NCI-H526 (cell line): ENCODE measurements at regions not wholly inside any gene's neighbourhood (a gene's known extent, or its start where the extent isn't known, plus 50 kb on each side); places are given as distances from the start of the nearest gene placed in this dataset.
A peak's percentile ranks its signal among the peaks of the same experiment; 100 is the strongest.
"Not testable (repeated sequence)": the region's sequence is repeated elsewhere in the genome, so short reads cannot be mapped to it uniquely, and the experiment has no call there.

Source experiments
- DNase-seq, 2 experiments: peaks; one replicate each; lab custom pipeline; 2025; lab: John Stamatoyannopoulos, UW

DNA sequence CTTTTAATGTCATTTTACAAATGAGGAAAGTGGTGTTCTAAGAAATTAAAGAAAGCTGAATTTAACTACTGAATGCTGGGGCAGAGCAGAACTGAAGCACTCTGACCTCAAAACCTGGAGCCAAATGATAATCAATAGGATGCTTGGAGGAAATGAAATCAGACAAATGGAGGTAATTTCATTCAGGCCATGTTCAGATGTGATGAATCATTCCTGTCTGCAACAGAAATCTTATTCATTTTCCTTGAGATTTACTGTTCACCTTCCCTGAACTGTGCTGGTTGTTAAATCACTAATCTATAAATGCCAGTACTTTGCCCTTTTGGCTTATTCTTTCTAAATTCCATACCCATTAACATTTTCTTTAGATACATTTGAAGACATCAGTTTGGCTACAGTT, 85.6 kb upstream of the SNX7 start:
- DNase-seq = no peak

DNA sequence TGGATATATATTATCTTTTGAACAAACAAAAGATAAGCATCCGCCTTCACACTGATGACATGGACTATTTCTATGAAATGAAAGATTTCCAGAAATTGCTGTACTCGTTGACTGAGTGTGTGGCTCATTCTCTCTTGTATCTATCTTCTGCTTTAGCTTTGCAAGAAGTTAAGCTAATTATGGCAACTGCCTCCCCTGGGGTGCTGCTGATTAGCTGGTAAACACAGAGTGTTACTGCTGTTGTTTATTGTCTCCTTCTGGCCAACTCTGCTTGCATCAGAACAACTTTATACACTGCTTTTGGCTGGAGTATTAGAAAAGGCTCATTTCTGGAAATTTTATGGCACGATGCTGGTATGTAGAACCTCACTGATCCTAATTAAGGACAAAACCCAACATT, 95.6 kb upstream of the SNX7 start:
- no peak for DNase-seq

DNA sequence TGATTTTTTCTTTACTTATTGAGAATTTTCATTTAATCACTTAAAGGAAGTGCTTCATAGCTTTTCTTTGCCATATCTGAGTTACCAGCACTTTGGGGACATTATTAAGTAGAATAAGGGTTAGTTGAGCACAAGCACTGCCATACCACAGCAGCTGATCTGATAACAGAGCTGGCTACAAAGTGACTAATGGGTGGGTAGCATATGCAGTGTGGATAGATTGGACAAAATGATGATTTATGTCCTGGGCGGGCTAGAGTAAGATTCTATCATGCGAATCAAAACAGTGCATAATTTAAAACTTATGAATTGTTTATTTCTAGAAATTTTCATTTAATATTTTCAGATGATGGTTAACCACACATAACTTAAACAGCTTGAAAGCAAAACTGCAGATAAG, 102.2 kb upstream of the SNX7 start:
- DNase-seq = no peak

DNA sequence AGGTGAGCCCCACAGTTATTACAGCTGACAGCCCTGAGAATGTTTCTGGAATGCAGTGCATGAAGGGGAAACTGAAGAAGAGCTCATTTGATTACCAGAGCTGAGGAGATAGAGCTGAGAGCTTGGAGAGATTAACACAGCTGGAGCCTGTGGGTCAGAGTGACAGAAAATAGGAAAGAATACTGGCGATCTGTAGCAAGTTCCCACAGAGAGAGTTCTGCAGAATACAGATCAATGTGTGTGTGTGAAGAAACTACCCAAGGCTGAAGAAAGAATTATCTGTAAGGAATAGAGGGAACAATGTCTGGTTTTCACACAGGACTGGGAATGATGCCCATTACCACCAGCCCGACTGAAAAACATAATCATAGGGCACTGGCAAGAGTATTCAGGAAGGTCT, 103.6 kb upstream of the SNX7 start:
- DNase-seq = no peak

DNA sequence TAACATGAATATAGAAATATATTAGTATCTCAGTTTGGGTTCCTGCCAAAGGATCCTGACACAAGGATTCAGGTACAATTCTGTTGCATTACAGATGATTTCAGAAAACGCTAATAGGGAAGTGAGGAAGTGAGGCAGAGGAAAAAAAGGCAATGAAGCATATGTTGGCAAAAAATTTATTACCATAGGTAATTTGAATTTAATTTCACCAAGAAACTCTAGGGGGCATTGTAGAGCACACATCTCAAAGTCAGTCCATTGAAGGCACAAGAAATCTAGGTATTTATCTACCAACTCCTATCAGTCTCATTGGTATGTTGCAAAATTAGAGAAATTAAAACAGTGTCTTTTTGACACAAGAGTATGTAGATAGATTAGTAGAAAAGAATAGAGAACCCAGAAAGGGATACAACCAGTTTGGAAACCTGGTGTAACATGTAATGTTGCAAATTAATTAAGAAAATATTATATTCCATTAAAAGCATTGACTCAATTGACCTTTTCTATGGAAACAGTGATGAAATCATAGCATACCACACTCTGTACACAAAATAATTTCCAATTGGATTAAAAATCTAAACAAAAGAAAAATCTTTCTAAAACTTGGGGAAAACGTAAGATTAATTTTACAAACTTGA, 104.9 kb upstream of the SNX7 start:
- DNase-seq = peak in 1 of 2 experiments; percentile 32

DNA sequence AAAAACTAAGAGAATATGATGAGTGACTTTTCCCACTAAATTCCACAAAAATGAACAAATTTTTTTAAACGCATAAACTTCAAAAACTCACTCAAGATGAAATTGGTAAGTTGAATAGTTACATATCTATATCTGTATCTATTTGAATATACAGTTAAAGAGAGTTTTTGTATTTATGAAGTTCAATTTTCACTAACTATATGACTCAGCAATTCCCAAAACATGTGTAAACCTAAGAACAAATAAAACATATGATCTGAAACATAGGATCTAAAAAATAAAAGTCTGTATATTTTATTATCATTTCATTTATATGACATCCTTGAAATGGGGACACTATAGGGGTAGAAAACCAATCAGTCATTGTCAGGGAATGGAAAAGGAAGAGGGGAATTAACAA, 105.7 kb upstream of the SNX7 start:
- no peak for DNase-seq

DNA sequence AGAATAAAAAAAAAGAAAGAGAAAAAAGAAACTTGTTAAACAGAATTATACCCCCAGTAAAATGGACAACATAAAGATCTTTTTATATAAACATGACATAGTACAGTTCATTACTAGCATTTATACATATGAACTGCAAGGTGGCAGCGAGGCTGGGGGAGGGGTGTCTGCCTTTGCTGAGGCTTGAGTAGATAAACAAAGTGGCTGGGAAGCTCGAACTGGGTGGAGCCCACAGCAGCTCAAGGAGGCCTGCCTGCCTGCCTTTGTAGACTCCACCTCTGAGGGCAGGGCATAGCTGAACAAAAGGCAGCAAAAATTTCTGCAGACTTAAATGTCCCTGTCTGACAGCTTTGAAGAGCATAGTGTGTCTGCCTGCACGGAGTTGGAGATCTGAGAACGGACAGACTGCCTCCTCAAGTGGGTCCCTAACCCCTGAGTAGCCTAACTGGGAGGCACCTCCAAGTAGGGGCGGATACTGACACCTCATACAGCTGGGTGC, 108.9 kb upstream of the SNX7 start:
- not testable (repeated sequence) for DNase-seq

DNA sequence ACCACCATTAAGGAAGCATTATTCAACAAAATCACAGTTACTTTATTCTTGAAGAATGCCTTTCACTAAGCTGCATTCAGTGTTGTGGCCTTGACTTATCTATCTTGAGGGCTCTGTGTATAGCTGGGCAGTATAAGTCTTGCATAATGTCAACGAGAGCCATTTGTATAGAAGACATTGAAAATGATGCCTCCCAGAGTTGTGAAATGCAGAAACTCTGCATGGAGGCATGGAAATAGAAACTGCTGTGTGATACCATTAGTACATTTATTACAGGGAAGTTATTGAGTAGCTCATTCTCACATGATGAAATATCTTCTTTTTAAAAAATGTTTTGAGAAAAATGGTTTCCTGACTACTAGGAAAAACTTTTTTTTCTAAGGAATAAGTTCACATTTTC, 111.4 kb upstream of the SNX7 start:
- DNase-seq = no peak

DNA sequence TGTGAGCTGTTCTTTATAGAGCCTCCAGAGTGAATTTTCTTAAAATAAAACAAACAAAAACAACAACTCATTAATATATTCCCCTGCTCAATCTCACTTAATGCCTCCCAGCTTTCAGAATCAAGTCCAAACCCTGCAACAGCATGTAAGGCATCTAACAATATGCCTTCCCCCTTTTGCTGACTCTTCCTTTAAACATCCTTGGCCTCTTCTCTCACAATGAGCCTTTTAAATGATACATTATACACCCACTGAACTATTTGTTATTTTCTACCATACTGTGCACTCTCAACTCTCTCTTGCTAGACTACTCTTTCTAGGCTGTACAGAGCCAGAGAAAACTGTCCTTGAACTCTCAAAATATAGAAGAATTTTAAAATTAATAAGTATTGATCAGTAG, 115.2 kb upstream of the SNX7 start:
- no peak for DNase-seq

DNA sequence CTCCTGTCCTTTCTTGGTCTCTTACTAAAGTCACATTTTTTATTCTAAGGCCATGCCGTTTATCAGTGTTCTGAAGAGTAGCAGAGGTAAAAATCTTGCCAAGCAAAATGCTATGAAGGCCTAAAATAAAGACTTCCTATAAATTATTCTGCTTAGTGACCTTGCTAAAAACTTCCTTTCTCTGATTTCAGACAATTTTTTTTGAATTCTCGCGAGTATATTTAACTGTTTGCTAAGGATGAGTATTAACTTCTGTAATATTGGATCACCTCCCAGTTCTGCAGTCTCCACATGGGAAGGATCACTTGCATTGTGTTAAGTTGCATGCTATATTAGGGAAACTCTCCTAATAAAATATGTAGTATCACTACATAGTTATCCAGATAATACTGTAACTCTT, 123.4 kb upstream of the SNX7 start:
- no peak for DNase-seq

DNA sequence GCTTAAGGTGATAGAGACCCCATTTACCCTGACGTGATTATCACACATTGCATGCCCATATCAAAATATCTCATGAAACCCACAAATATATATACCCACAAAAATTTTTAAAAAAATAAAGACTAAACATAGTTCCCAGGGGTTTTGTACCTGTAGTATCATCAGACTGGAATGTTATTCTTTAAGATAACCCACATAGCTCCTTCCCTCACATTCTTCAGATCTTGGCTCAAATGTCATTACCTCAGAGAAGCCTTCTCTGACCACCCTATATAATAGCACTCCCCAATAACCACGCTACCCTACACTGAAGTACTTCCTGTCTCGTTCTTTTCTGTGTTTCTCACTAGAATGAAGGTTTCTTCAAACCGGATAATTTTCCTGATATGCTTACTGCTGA, 138.3 kb upstream of the SNX7 start:
- no peak for DNase-seq

DNA sequence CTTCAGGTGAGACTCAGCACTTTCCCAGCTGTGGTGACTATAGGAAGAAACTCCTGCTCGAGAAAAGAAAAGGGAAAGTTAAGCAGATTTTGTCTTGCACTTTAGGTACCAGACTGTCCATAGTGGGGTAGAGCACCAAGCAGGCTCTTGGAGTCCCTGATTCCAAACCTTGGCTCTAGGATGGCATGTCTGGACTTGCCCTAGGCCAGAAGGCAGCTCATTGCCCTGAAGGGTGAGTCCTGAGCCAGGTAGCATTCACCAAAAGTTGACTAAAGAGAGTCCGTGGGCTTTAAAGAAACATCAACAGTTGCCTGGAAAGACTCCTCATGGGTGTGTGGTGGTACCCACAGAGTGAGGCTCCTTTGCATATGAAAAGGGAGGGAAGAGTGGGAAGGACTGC, 145.2 kb upstream of the SNX7 start:
- no peak for DNase-seq

DNA sequence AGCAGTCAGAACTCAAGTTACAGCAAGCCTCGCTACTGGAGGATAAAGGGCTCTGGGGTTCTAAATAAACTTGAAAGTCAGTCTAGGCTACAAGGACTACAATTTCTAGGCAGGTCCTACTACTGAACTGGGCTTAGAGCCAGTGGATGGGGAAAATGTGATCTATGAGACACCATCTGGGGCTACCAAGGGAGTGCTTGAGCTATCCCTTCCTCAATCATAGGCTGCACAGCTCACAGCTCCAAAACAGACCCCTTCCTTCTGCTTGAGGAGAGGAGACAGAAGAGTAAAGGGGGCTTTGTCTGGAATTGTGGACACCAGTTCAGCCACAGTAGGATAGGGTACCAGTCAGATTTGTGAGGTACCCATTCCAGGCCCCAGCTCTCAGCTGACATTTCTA, 145.8 kb upstream of the SNX7 start:
- DNase-seq = no peak

DNA sequence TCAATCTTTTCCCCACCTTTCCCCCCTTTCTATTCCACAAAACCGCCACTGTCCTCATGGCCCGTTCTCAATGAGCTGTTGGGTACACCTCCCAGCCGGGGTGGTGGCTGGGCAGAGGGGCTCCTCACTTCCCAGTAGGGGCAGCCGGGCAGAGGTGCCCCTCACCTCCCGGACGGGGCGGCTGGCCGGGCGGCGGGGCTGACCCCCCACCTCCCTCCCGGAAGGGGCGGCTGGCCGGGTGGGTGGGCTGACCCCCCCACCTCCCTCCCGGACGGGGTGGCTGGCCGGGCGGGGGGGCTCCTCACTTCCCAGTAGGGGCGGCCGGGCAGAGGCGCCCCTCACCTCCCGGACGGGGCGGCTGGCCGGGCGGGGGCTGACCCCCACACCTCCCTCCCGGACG, 149.3 kb upstream of the SNX7 start:
- DNase-seq = not testable (repeated sequence)

DNA sequence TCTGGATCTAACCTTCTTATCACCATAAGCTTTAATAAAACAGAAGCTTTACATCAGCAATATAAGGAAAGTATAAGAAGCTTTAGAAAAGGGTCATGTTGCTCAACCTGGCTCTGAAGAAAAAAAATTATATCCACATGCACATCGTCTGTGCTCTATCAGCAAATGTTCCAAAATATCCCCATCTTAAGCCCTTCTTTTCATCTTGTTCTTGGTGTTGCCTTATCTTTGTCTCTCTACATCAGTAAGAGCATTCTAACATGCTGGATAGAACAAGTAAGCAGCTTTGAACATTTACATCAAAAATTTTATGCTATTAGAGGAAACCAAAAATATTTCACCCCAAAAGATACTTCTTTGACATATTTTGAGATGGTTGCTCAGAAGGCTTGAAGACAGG, 157.8 kb upstream of the SNX7 start:
- no peak for DNase-seq

DNA sequence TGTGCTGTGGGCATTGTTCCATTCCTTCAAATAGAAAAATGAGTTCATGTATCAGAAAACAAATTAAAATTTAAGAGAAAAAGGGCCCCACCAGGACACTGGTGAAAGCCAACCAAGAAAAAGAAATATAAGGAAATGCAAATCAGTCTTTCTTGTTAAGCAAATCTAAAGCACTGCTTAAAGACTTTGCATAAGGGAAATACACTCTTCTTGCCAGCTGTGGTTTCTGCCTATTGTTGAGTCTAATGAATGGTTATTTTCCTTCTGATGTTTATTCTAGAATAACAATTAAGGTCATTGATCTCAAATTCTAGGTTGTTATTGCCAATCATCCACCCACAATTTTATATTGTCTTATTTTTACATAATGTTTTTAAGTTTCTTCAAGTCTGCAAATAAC, 158.6 kb upstream of the SNX7 start:
- peak in 1 of 2 experiments; percentile 14 for DNase-seq

DNA sequence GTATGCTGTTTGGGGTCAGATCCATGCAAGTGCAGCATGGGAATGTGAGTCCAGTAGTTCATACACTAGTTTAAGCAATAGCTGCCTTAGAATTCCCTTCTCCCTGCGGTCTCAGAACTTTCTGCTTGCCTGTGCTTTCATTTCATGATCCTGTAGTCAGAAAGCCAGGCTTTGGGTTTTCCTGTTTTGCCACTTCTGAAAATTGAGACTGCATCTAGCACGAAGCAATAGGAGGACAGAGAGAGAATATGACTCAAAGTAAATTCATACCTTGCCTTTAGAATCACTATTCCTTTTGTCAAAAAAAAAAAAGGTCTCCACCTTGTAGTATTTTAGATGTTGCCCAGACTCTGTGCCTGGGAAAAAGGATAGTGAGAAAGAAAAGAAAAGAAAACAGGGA, 161.2 kb upstream of the SNX7 start:
- DNase-seq = no peak

DNA sequence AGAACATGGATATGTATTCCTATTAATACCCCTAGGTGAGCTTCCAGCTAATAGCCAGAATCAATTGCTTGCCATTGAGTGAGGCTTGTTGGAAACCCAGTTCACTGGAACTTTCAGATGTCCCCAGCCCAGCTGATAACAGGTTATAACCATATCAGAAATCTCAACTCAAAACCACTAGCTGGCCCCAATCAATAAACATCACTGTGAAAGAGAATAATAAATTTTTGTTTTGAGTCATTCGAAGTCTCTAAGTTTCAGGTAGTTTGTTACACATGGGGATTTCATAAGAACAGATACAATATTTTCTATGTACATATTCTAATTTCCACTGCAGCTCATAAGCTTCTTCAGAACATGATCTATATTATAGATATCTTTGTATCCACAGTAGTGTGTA, 162.9 kb upstream of the SNX7 start:
- DNase-seq = no peak

DNA sequence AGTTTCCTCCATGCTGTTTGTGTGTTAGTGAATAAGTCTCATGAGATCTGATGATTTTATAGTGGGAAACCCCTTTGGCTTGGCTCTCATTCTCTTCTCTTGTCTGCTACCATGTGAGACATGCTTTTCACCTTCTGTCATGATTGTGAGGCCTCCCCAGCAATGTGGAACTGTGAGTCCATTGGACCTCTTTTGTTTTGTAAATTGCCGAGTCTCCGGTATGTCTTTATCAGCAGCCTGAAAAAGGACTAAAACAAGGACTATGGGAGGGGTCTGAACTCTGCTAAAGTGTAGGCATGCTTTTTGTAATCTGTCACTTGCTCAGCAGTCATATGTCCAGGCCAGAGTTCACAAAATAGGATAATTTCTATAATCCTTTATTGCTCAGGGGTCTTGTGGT, 164.0 kb upstream of the SNX7 start:
- DNase-seq = no peak

DNA sequence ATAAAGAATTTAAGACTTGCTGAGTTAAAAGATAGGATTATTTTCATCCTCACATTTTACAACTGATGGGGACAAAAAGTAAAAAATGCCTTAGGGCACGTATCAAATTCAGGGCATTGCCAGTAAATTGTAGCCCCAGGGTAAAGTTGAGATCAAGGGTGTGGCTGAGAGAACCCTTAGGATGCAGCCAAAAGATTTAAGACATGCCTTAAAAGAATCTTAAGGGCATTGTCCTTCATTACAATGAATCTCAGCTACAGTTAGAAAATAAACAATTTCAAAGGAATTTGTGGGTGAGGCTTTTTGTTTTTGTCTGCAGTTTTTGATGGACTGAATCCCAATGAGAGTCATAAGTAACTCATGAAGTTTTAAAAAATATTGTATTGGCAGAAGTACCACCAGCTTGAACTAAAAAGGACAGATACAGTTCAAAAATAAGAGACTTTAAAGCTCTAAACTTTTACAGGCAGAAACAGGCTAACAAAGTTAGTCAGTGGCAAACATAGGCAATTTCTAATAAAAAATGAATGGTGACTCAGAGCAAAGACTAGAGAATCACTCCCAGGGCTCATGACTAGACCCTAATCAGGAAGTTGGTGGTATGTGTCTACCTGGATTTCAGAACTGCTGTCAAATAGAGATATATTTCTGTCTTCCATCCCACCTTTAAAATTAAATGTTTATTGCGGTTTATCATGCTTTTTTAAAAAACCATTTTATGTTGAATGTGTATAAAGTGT, 165.1 kb upstream of the SNX7 start:
- no peak for DNase-seq

DNA sequence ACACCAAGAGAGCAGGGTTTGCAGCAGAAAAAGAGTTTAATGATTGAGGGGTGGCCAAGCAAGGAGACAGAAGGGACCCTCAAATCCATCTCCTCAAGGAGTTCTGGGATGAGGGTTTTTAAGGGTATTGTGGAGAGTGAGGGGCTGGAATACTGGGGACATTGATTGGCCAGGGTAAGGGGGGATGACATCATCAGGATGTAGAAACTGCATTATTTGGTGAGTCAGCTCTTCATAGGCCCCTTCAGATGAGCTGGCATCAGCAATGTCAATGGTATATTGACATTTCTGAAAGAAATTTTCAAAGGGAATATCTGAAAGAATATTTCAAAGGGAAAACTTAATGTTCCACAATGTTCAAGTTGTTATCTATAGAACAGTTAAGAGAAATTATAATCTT, 168.1 kb upstream of the SNX7 start:
- no peak for DNase-seq

DNA sequence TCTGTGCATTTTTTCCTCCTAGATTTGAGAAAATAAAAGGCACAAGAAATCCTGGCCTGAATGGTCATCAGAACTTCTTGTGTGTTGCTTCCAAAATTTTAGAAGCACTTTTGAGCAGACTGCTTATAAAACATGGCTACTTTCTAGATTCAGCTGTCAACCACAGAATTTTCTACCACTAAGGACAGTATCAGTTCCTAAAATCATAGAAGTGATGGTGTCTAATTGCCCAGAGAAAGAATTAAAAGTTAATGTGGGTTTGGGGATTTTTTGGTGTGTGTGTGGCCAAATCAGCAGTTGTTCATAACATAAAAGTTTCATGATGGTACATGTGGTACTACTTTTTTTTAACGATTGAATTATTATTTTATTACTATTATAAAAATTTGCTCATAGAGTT, 171.4 kb upstream of the SNX7 start:
- no peak for DNase-seq

DNA sequence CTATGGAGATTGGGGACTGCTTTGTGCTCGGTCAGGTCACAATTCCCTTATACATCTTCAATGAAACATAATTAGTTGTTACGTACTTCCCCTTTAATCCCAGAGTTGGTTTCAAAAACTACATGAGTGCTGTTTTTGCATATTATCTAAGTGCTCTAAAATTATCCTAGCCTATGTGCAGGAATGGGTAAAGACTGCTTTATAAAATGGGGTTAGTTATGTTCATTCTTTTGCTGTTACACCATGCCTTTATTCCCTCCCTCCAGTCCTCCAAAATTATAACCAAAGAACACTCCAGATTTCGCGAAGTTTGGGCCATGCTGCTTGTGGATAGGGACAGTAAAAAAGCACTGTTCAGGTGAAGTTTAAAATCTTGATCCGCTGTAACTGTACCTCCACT, 173.9 kb upstream of the SNX7 start:
- no peak for DNase-seq

DNA sequence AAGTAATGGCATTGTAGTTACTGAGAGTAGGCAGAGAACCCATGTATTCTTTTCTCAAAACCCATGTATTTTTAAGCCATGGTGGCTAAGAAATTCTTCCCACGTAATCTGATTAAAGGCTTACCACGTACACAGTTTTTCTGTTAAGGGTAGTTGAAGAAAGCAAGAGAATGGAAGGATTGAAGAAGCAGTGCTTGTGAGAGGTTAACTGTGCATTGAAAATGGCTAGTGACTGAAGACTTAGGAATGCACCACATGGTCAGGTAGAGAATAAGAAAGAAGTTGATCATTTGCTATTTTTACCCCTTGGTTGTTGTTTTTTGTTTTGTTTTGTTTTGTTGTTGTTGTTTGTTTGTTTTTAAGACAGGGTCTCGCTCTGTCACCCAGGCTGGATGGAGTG, 178.9 kb upstream of the SNX7 start:
- DNase-seq = no peak
